Gastrocnemius medialis (tissue), 4 donors: ENCODE measurements at regions not wholly inside any gene's neighbourhood (a gene's known extent, or its start where the extent isn't known, plus 50 kb on each side); places are given as distances from the start of the nearest gene placed in this dataset.

ENCODE experiments used
- CTCF ChIP-seq, 5 experiments: fragments of 450-650 bp in 3 of 5; fragments of 200-600 bp in 2 of 5; sonication (generic) in 2 of 5; IDR thresholded peaks in 4 of 5; conservative IDR thresholded peaks in 1 of 5; 1 replicate in 4 of 5; 2 replicates in 1 of 5; pipeline ENCODE4 v1.5.1; 2016 to 2019; ENCODE audit warnings: antibody characterized with exemption in 5 of 5, mild to moderate bottlenecking in 3 of 5, moderate library complexity in 3 of 5
- POLR2A ChIP-seq, 2 donors: fragments of 450-650 bp; IDR thresholded peaks; one replicate each; pipeline ENCODE4 v1.6.1; 2017; ENCODE audit warnings: antibody characterized with exemption in 2 of 2, mild to moderate bottlenecking in 2 of 2, moderate library complexity in 2 of 2

GRCh38 chr13:71030784-71031183 is 836.2 kb downstream of the DACH1 start:
- TF ChIP-seq CTCF (IDR thresholded peaks at IDR 0.05 in 4 of 5, conservative IDR thresholded peaks at IDR 0.05 in 1 of 5) (no peak), POLR2A (IDR thresholded peaks at IDR 0.05) (no peak)
